GM21723 (cell line): ENCODE measurements at regions not wholly inside any gene's neighbourhood (a gene's known extent, or its start where the extent isn't known, plus 50 kb on each side); places are given as distances from the start of the nearest gene placed in this dataset.

Experiments used
- ATAC-seq: cut with Tn5 transposase; IDR thresholded peaks from one replicate; pipeline ENCODE4 v1.9.1; 2021; ENCODE audit warnings: mild to moderate bottlenecking, moderate library complexity; ENCODE audit not compliant: unreplicated experiment

DNA sequence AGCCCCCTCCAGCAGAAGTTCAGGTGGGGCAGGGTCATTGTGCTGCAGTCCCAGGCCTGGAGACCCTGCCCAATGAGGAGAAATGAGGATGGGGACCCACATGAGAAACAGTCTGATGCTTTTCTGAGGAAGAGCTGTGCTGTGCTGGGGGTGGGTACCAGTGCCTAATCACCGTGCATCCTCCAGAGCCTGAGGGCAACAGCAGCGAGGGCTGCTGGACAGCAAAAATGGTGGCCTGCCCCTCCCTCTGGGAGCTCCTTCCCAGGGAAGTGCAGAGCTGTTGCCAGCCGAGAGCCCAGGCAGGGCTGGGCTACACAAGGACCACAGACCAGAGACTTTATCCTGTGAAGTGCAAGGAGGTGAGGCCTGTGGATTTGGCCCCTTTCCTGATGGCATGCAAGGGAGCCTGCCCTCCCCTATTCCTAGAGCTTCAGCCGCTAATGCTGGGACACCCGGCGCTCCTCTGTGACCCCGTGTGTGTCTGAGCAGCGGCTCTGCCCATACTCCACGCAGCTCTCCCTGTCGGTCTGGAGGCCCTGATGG lies 134.8 kb downstream of the DSEL start:
- no peak for ATAC-seq

- no peak for ATAC-seq
These were observed 135.7 kb downstream of the DSEL start for GRCh38 chr18:67380867-67381266.

GRCh38 chr18:67379981-67380380 lies 136.5 kb downstream of the DSEL start:
- ATAC-seq, result no peak

GRCh38 chr18:67376372-67376771 lies 140.1 kb downstream of the DSEL start:
- ATAC-seq, result no peak

GRCh38 chr18:67373636-67374035 lies 142.9 kb downstream of the DSEL start:
- no peak for ATAC-seq

- no peak for ATAC-seq
These were observed 149.0 kb downstream of the DSEL start for GRCh38 chr18:67367540-67367939.

DNA sequence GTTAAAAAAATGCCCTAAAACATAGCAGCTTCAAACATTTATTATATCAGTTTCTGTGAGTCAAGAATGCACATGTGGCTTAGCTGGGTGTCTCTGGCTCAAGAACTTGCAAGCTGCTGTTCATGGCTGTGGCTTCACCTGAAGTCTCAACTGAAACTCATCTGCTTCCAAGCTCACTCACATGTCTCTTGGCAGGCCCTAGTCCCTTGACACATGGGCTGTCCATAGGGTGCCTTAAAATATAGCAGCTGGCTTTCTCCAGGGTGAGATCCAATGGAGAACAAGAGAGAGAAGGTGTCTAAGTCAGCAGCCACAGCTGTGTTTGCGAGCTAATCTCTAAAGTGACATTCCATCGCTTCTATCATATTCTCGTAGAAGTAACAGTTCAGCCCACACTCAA lies 152.8 kb downstream of the DSEL start:
- no peak for ATAC-seq

DNA sequence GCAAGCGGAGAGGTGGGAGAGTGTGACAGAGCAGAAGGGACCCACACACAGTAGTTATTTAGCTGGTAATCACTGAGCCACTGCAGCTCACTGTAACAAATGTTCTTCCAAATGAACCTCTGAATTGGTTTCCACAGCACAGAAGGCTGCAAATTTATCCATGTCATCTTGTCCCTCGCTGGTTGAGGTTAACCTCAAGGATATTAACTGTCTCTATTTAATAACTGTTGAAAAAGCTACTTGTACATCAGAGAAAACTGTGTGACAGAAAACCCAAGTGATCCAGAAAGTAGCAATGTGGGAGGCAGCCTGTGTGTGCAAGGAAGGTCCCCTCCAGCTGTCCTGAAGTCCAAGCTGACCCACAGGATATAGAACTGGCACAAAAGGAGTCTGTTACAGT lies 153.6 kb downstream of the DSEL start:
- ATAC-seq, result no peak

- ATAC-seq, result peak; percentile 78
These were observed 156.4 kb downstream of the DSEL start for GRCh38 chr18:67359873-67360838.

GRCh38 chr18:67358947-67359346 lies 157.6 kb downstream of the DSEL start:
- ATAC-seq, result no peak

DNA sequence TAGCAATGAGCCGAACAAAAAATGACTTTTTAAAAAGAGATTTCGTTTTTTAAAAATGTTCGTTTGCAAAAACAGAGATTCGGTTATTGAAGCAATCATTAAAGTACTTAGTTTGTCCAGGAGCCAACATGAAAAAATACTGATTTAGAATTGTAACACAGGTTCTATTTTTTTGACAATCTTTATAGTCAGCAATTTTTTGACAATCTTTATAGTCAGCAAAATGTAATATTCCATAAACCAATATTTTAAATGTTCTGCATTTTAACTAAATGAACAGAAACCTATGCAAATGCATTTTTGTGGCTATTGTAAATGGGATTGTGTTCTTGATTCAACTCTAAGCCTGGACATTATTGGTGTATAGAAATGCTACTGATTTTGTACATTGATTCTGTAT lies 161.8 kb downstream of the DSEL start:
- ATAC-seq, result no peak

GRCh38 chr18:67354091-67354490 lies 162.4 kb downstream of the DSEL start:
- no peak for ATAC-seq

DNA sequence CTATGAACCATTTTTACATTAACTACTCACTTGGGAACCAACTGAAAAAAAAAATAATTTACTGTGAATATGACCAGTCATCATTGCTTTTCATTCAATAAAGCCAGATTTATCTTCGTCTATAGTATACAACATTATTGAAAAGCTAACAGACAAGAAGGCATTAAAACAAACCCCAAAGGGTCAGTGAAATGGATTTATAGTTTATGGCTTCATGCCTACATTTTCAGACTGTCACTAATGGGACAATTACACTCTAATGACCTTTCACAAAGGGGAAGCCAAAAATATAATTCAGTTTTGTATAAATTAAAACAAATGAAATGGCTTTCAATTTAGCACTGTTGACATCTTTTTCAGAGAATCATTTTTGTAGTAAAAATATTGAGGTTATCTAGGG lies 169.1 kb downstream of the DSEL start:
- no peak for ATAC-seq

GRCh38 chr18:67342159-67342558 lies 174.4 kb downstream of the DSEL start:
- no peak for ATAC-seq

DNA sequence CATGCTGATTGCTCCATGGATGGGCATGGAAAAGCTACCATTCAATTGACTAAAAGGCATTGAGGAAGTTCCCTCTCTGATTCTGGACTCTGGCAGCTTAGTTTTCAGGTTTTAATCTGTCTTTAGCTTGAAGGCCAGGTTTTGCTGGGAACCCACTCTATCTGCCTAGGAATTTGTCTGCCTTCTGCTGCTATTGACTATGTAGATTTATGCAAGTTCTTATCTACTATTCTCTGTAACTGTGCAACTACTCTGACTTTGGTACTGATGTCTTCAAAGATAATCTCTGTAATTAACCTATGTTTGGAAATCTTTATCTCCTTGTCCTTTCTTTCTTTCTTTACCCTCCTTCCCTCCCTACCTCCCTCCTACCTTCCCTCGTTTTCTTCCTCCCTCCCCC lies 178.8 kb downstream of the DSEL start:
- no peak for ATAC-seq

DNA sequence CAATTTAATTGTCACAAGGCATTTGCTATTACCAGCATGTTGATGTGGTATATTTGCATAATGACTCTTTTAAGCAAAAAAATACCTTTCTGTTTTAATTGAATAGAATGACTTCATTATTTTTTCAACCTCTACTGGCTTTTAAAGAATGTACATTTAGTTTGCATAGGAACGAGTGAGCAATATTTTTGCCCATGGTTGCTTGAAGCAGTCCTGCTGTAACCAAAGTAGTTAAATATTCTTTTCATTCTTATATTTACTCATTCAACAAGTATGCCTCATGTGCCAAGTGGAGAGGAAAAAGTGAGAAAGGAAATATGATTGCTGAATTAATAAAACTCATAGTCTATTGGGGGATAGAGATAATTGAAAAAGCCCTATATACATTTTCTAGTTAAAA lies 184.7 kb downstream of the DSEL start:
- ATAC-seq, result no peak

DNA sequence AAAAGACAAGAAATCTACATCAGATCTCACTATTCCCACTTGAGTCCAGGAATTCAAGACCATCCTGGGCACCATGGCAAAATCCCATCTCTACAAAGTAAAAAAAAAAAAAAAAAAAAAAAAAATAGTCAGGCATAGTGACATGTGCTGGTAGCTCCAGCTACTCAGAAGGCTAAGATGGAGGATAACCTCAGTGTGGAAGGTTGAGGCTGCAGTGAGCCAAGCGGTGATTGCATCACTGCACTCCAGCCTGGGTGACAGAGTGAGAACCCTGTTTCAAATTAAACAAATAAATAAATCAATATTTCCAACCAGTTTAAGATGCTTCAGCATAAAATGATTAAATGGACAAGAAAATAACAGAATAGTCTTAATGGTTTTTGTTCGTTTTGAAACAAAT lies 197.4 kb downstream of the DSEL start:
- ATAC-seq, result no peak

DNA sequence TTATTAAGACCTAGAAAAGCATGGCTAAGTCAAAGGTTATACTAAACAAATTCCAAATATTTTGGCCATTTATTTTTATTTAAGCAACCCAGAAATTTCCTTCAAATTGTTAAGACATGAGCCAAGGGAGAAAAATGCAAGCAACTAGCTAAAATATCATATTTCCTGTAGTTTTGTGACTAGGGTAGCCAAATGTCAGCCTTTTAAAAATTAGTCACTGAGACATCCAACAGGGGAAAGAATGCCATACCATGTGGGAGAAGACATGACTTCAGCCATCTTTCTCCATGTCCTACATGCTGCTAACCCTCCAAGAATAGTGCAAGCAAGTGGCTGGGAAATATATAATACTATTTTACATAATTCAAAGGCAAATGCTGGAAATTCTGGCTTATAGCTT lies 197.9 kb downstream of the DSEL start:
- no peak for ATAC-seq

GRCh38 chr18:67310826-67311225 lies 205.7 kb downstream of the DSEL start:
- no peak for ATAC-seq

- ATAC-seq, result no peak
These were observed 207.7 kb downstream of the DSEL start for GRCh38 chr18:67308819-67309218.

DNA sequence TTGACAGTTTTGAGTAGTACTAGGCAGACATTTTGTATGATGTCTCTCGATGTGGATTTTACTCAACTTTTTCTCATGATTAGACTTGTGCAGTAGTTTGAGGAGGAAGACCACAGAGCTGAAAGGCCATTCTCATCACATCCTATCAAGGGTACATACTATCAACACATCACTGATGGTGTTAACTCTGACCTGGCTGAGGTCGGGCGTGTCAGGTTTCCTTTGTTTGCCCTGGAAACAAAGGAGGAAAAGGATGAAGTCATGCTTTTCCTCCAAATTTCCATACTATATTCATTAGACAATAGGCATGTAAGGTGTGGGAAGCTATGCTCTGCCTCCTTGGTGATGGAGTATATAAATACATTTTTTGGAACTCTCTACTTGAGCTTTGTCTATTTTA lies 211.1 kb downstream of the DSEL start:
- ATAC-seq, result no peak

DNA sequence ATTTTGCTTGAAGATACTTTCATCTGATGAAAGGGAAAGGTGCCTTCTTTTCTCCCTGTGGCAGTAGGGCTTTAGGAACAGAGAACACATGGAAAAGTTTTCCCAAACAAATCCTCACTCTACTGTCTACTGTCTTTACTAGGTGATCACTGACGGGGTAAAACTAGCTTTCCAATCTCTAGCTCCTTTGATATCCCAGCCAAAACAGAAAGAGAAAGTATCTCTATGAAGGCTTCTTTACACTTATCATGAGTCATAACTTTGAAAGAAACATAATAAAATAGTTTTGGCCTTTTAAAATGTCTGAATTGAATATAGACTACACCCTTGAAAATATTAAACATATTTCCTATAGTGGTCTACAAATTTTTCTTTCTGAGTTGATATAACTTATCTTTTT lies 214.5 kb downstream of the DSEL start:
- no peak for ATAC-seq

- no peak for ATAC-seq
These were observed 214.9 kb downstream of the DSEL start for GRCh38 chr18:67301592-67301991.
